ENCODE measurements at regions not wholly inside any gene's neighbourhood (a gene's known extent, or its start where the extent isn't known, plus 50 kb on each side); places are given as distances from the start of the nearest gene placed in this dataset.

DNA sequence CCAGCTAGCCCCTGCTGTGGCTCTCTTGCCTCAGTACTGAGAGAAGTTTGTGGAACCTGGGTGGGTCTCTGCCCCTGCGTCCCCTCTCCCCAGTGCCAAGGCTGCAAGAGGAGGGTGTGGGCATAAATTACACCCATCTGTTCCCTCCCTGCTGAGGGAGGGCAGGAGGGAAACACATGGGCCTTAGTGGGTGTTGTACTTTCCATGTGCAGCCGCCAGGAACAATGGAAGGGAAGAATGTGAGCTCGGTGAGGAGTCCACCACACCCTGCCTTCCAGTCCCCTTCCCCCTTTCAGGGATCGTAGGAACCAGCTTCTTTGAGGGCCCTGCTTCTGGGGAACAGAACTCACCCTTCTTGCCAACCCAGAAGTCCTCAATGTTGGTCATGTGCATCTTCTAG, 138.2 kb upstream of the KLF4 start:
- H3K9me3 ChIP-seq (ENCODE audit: control insufficient read depth in 4 of 4, insufficient read depth in 3 of 4, low read length in 3 of 4): no peaks in the 10 kb centered on the region
- H3K4me3 ChIP-seq: no peak overlapping the region
- H3K4me1 ChIP-seq (ENCODE audit: control insufficient read depth in 5 of 5, insufficient read depth in 5 of 5, low read length in 5 of 5): peaks cover 0 to 20% (median 7%) of the 10 kb centered on the region in 5 donors
- WGBS, 2 donors: 58 to 74% methylated on average over 4 of the region's 4 CpGs
- ATAC-seq (ENCODE audit: insufficient read depth, low FRiP score) (no peak), DNase-seq (no peak)
- no peaks in the 10 kb centered on the region for H3K27me3 ChIP-seq (ENCODE audit: control insufficient read depth in 3 of 3, insufficient read depth in 3 of 3, low read length in 2 of 3)
- no peaks in the 10 kb centered on the region for H3K36me3 ChIP-seq (ENCODE audit: control insufficient read depth in 4 of 4, insufficient read depth in 4 of 4, low read length in 4 of 4)
- TF ChIP-seq, protein P1, sequence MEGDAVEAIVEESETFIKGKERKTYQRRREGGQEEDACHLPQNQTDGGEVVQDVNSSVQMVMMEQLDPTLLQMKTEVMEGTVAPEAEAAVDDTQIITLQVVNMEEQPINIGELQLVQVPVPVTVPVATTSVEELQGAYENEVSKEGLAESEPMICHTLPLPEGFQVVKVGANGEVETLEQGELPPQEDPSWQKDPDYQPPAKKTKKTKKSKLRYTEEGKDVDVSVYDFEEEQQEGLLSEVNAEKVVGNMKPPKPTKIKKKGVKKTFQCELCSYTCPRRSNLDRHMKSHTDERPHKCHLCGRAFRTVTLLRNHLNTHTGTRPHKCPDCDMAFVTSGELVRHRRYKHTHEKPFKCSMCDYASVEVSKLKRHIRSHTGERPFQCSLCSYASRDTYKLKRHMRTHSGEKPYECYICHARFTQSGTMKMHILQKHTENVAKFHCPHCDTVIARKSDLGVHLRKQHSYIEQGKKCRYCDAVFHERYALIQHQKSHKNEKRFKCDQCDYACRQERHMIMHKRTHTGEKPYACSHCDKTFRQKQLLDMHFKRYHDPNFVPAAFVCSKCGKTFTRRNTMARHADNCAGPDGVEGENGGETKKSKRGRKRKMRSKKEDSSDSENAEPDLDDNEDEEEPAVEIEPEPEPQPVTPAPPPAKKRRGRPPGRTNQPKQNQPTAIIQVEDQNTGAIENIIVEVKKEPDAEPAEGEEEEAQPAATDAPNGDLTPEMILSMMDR (IDR thresholded peaks at IDR 0.05; ENCODE audit: control extremely low read depth, extremely low read depth): no peak
- no peak overlapping the region for H3K9ac ChIP-seq (ENCODE audit: insufficient read depth in 1 of 2, low read length in 2 of 2)
- no peak overlapping the region for H3K27ac ChIP-seq (ENCODE audit: low read depth in 1 of 2, low read length in 1 of 2)

DNA sequence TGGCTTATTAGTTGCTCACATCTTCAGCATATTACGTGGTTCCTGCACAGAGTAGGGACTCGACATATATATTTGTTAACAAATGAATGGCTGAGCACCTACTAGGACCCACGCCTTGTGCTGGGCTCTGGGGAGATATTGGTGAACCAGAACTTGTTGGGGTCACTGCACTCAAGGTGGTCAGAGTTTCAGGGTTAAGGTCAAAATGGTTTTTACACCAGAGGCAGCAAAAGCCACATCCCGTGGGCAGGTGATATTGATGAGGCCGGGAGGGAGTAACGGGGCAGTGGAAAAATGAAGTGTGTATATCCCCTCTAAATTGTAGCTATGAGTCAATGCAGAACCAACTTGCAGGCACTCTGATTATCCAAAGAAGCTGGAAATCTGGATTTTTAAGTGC, 136.5 kb upstream of the KLF4 start:
- TF ChIP-seq, protein P1 (IDR thresholded peaks at IDR 0.05; ENCODE audit: control extremely low read depth, extremely low read depth): no peak

DNA sequence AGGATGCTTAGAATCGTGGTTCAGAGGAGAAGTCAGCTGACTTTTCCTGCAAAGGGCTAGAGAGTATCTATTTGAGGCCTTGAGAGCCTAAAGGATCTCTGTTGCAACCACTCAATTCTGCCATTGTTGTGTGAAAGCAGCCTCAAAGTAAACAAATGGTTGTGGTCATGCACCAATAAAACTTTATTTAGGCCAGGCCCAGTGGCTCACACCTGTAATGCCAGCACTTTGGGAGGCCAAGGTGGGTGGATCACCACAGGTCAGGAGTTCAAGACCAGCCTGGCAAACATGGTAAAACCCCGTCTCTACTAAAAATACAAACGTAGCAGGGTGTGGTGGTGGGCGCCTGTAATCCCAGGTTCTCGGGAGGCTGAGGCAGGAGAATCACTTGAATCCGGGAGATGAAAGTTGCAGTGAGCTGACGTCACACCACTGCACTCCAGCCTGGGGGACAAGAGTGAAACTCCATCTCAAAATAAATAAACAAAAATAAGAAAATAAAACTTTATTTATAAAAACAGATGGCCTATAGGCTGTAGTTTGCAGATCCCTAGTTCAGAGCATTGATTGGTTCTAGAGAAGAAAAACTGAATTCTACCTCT, 135.9 kb upstream of the KLF4 start:
- Histone ChIP-seq H3K27me3 (ENCODE audit: control insufficient read depth in 3 of 3, insufficient read depth in 3 of 3, low read length in 2 of 3) (no peaks in the 10 kb centered on the region), H3K9ac (ENCODE audit: insufficient read depth in 1 of 2, low read length in 2 of 2) (no peak overlapping the region), H3K27ac (ENCODE audit: low read depth in 1 of 2, low read length in 1 of 2) (no peak overlapping the region), H3K4me3 (no peak overlapping the region), H3K4me1 (ENCODE audit: control insufficient read depth in 5 of 5, insufficient read depth in 5 of 5, low read length in 5 of 5) (peaks cover 0 to 4% (median 0%) of the 10 kb centered on the region in 5 donors), H3K36me3 (ENCODE audit: control insufficient read depth in 4 of 4, insufficient read depth in 4 of 4, low read length in 4 of 4) (no peaks in the 10 kb centered on the region), H3K9me3 (ENCODE audit: control insufficient read depth in 4 of 4, insufficient read depth in 3 of 4, low read length in 3 of 4) (no peaks in the 10 kb centered on the region)
- 94 to 95% methylated on average over 7 of the region's 7 CpGs for WGBS, 2 donors
- no peak for ATAC-seq (ENCODE audit: insufficient read depth, low FRiP score)
- TF ChIP-seq, protein P1 (IDR thresholded peaks at IDR 0.05; ENCODE audit: control extremely low read depth, extremely low read depth): no peak
- no peak for DNase-seq

More for the DNA sequence above, 136.5 kb upstream of the KLF4 start:
- ATAC-seq (ENCODE audit: insufficient read depth, low FRiP score) (no peak), DNase-seq (no peak)
- H3K27me3 ChIP-seq (ENCODE audit: control insufficient read depth in 3 of 3, insufficient read depth in 3 of 3, low read length in 2 of 3): no peaks in the 10 kb centered on the region
- H3K9ac ChIP-seq (ENCODE audit: insufficient read depth in 1 of 2, low read length in 2 of 2): no peak overlapping the region
- H3K27ac ChIP-seq (ENCODE audit: low read depth in 1 of 2, low read length in 1 of 2): no peak overlapping the region
- no peaks in the 10 kb centered on the region for H3K36me3 ChIP-seq (ENCODE audit: control insufficient read depth in 4 of 4, insufficient read depth in 4 of 4, low read length in 4 of 4)
- no peak overlapping the region for H3K4me3 ChIP-seq
- no peaks in the 10 kb centered on the region for H3K9me3 ChIP-seq (ENCODE audit: control insufficient read depth in 4 of 4, insufficient read depth in 3 of 4, low read length in 3 of 4)
- H3K4me1 ChIP-seq (ENCODE audit: control insufficient read depth in 5 of 5, insufficient read depth in 5 of 5, low read length in 5 of 5): peaks cover 0 to 4% (median 1%) of the 10 kb centered on the region in 5 donors
- WGBS, 2 donors: 93 to 94% methylated on average over 6 of the region's 6 CpGs
